ENCODE measurements at regions not wholly inside any gene's neighbourhood (a gene's known extent, or its start where the extent isn't known, plus 50 kb on each side); places are given as distances from the start of the nearest gene placed in this dataset.
A peak's percentile ranks its signal among the peaks of the same experiment; 100 is the strongest.

- CTCF ChIA-PET, result no interaction called here
- no peaks in the 10 kb centered on the region for H3K4me1 ChIP-seq (ENCODE audit: control insufficient read depth, insufficient read depth, low read length)
- no peaks in the 10 kb centered on the region for H3K36me3 ChIP-seq (ENCODE audit: control insufficient read depth in 2 of 2, insufficient read depth in 1 of 2, low read length in 2 of 2)
- POLR2A ChIA-PET, result no interaction called here
- peak; percentile 58; the same call in 1 of the 2 replicates for TF ChIP-seq ZNF513 (tag by site-specific recombination; IDR thresholded peaks at IDR 0.05)
- no peak for TF ChIP-seq AEBP2 (tag by site-specific recombination; IDR thresholded peaks at IDR 0.05; ENCODE audit: borderline replicate concordance)
- H3K27ac ChIP-seq (ENCODE audit: extremely low read depth, low read depth, low read length), result no peak overlapping the region
- no peak overlapping the region for H3K4me3 ChIP-seq (ENCODE audit: low read depth, low read length)
- H3K9me3 ChIP-seq (ENCODE audit: control insufficient read depth, insufficient read depth, low read depth, low read length), result no peaks in the 10 kb centered on the region
Measured at GRCh38 chr10:24046060-24046459, 162.9 kb upstream of the KIAA1217 start.

- Histone ChIP-seq H3K4me3 (ENCODE audit: low read depth, low read length) (no peak overlapping the region), H3K9me3 (ENCODE audit: control insufficient read depth, insufficient read depth, low read depth, low read length) (no peaks in the 10 kb centered on the region), H3K36me3 (ENCODE audit: control insufficient read depth in 2 of 2, insufficient read depth in 1 of 2, low read length in 2 of 2) (no peaks in the 10 kb centered on the region), H3K4me1 (ENCODE audit: control insufficient read depth, insufficient read depth, low read length) (no peaks in the 10 kb centered on the region), H3K27ac (ENCODE audit: extremely low read depth, low read depth, low read length) (no peak overlapping the region)
- CTCF ChIA-PET, result no interaction called here
- POLR2A ChIA-PET, result no interaction called here
- no peak for TF ChIP-seq CTCF (tag by site-specific recombination; IDR thresholded peaks at IDR 0.05)
- no peak for TF ChIP-seq ZNF571 (tag by site-specific recombination; IDR thresholded peaks at IDR 0.05)
- no peak for TF ChIP-seq REPIN1 (tag by site-specific recombination; IDR thresholded peaks at IDR 0.05; ENCODE audit: low read depth)
- no peak for TF ChIP-seq ZNF2 (tag by site-specific recombination; IDR thresholded peaks at IDR 0.05)
- no peak for TF ChIP-seq ATF2 (tag by site-specific recombination; IDR thresholded peaks at IDR 0.05; ENCODE audit: low read depth)
- TF ChIP-seq ZNF555 (tag by site-specific recombination; conservative IDR thresholded peaks at IDR 0.05), result no peak
- no peak for TF ChIP-seq PBX3 (CRISPR knock-in tag; IDR thresholded peaks at IDR 0.05)
- no peak for TF ChIP-seq INSM2 (tag by site-specific recombination; IDR thresholded peaks at IDR 0.05)
- no peak for TF ChIP-seq OSR2 (tag by site-specific recombination; IDR thresholded peaks at IDR 0.05)
- TF ChIP-seq ZNF274 (IDR thresholded peaks at IDR 0.05; ENCODE audit: low read length), result no peak
- TF ChIP-seq ZNF274 (tag by site-specific recombination; IDR thresholded peaks at IDR 0.05; ENCODE audit: borderline replicate concordance), result no peak
- no peak for TF ChIP-seq ZNF354C (tag by site-specific recombination; IDR thresholded peaks at IDR 0.05; ENCODE audit: borderline replicate concordance, low read depth)
- no peak for TF ChIP-seq ZNF621 (tag by site-specific recombination; IDR thresholded peaks at IDR 0.05)
Measured at GRCh38 chr10:24047176-24047575, 161.8 kb upstream of the KIAA1217 start.

Measured in HEK293 (cell line).